CD14-positive monocyte (primary cell): ENCODE measurements at regions not wholly inside any gene's neighbourhood (a gene's known extent, or its start where the extent isn't known, plus 50 kb on each side); places are given as distances from the start of the nearest gene placed in this dataset.

Experiments used
- DNase-seq, 3 donors: peaks; one replicate each; pipeline ENCODE4 v3.0.0-alpha.2; 2011 to 2022
- H2AFZ ChIP-seq: 2 replicates; pipeline ENCODE4 v1.6.0; 2012; ENCODE audit warnings: mild to moderate bottlenecking, low read depth, low read length, inconsistent platforms; ENCODE audit not compliant: insufficient read depth, poor library complexity, severe bottlenecking
- H3K27ac ChIP-seq, 2 donors: 1 replicate in 1 of 2; 2 replicates in 1 of 2; pipeline ENCODE4 v1.5.1; 2012 to 2013; ENCODE audit warnings: low read length in 2 of 2, control low read depth in 1 of 2, inconsistent platforms in 1 of 2, low read depth in 1 of 2, mild to moderate bottlenecking in 1 of 2
- H3K27me3 ChIP-seq, 2 donors: one replicate each; pipeline versions ENCODE4 v1.6.0 to v1.6.1; 2011 to 2013; ENCODE audit warnings: low read length in 2 of 2; ENCODE audit not compliant: control insufficient read depth in 2 of 2, insufficient read depth in 2 of 2
- H3K36me3 ChIP-seq, 2 donors: replicated peaks in 1 of 2; 1 replicate in 1 of 2; 2 replicates in 1 of 2; pipeline versions ENCODE4 v1.5.1 to v1.6.1; 2012 to 2013; ENCODE audit warnings: low read length in 2 of 2, control low read depth in 1 of 2, inconsistent platforms in 1 of 2, mild to moderate bottlenecking in 1 of 2; ENCODE audit not compliant: insufficient read depth in 2 of 2, control insufficient read depth in 1 of 2
- H3K4me1 ChIP-seq, 2 donors: 1 replicate in 1 of 2; 2 replicates in 1 of 2; pipeline versions ENCODE4 v1.5.1 to v1.6.1; 2012 to 2013; ENCODE audit warnings: low read length in 2 of 2, control low read depth in 1 of 2, inconsistent platforms in 1 of 2, mild to moderate bottlenecking in 1 of 2, moderate library complexity in 1 of 2; ENCODE audit not compliant: insufficient read depth in 2 of 2, control insufficient read depth in 1 of 2
- H3K4me2 ChIP-seq: replicated peaks from 2 replicates; pipeline ENCODE3; 2012; ENCODE audit warnings: low read length, moderate library complexity, mild to moderate bottlenecking; ENCODE audit not compliant: poor library complexity, severe bottlenecking; ENCODE audit errors: extremely low read depth
- H3K4me3 ChIP-seq, 3 experiments: fragments of 200-600 bp in 1 of 3; sonication (generic) in 1 of 3; replicated peaks in 1 of 3; 1 replicate in 2 of 3; 2 replicates in 1 of 3; pipeline ENCODE4 v1.5.1; 2011 to 2013; ENCODE audit warnings: low read length in 3 of 3, mild to moderate bottlenecking in 3 of 3, control low read depth in 2 of 3, low read depth in 2 of 3, inconsistent platforms in 1 of 3, moderate library complexity in 1 of 3
- H3K79me2 ChIP-seq: 2 replicates; pipeline ENCODE4 v1.6.0; 2012; ENCODE audit warnings: mild to moderate bottlenecking, control low read depth, inconsistent platforms, low read length, moderate library complexity; ENCODE audit not compliant: insufficient read depth
- H3K9ac ChIP-seq: 2 replicates; pipeline ENCODE4 v1.6.0; 2017; ENCODE audit warnings: low read length, mild to moderate bottlenecking; ENCODE audit not compliant: insufficient read depth, poor library complexity, severe bottlenecking
- H3K9me3 ChIP-seq, 2 donors: replicated peaks in 1 of 2; 1 replicate in 1 of 2; 2 replicates in 1 of 2; pipeline versions ENCODE4 v1.5.1 to v1.6.1; 2012 to 2013; ENCODE audit warnings: low read length in 2 of 2, control low read depth in 1 of 2; ENCODE audit not compliant: control insufficient read depth in 1 of 2, insufficient read depth in 1 of 2
- H4K20me1 ChIP-seq: 2 replicates; pipeline ENCODE4 v1.6.0; 2012; ENCODE audit warnings: mild to moderate bottlenecking, low read length, control low read depth, moderate library complexity; ENCODE audit not compliant: insufficient read depth
- H3K27ac Mint-ChIP-seq, 7 donors: one replicate each; pipeline ENCODE4 v1.8.0; 2020; ENCODE audit warnings: mild to moderate bottlenecking in 7 of 7, mixed read lengths in 7 of 7, moderate library complexity in 6 of 7, inconsistent platforms in 2 of 7
- H3K27me3 Mint-ChIP-seq, 3 donors: one replicate each; pipeline ENCODE4 v1.8.0; 2021 to 2022; ENCODE audit warnings: low read depth in 3 of 3, mild to moderate bottlenecking in 3 of 3, mixed read lengths in 3 of 3, moderate library complexity in 3 of 3, inconsistent platforms in 1 of 3
- H3K36me3 Mint-ChIP-seq, 2 donors: one replicate each; pipeline ENCODE4 v1.8.0; 2020; ENCODE audit warnings: mixed read lengths in 2 of 2, inconsistent platforms in 1 of 2, mild to moderate bottlenecking in 1 of 2
- H3K4me1 Mint-ChIP-seq: one replicate; pipeline ENCODE4 v1.8.0; 2020; ENCODE audit warnings: mild to moderate bottlenecking, mixed read lengths
- H3K4me3 Mint-ChIP-seq, 2 donors: one replicate each; pipeline ENCODE4 v1.8.0; 2020; ENCODE audit warnings: mild to moderate bottlenecking in 2 of 2, mixed read lengths in 2 of 2, moderate library complexity in 1 of 2
- H3K9me3 Mint-ChIP-seq, 7 donors: one replicate each; pipeline ENCODE4 v1.8.0; 2020 to 2022; ENCODE audit warnings: mixed read lengths in 7 of 7, mild to moderate bottlenecking in 6 of 7, moderate library complexity in 6 of 7, inconsistent platforms in 2 of 7
- CTCF ChIP-seq: fragments of 200-600 bp; IDR thresholded peaks from one replicate; pipeline ENCODE4 v1.8.0; 2022; ENCODE audit warnings: antibody characterized with exemption, mild to moderate bottlenecking
- WGBS: methylation state at CpG from one replicate; pipeline ENCODE4 v1.1.5; 2013; ENCODE audit warnings: missing lambda C conversion rate; ENCODE audit not compliant: insufficient coverage; 5-methylcytosine and 5-hydroxymethylcytosine counted together
- intact Hi-C, 2 donors: fragments of 100-400 bp; cut with micrococcal nuclease; formaldehyde crosslinking; loops; one replicate each; pipeline versions ENCODE4 v1.15.0 to v1.15.1; 2023

GRCh38 chr2:235160281-235160810, 208.5 kb downstream of the SH3BP4 start:
- WGBS = 96% methylated on average over 3 of the region's 7 CpGs
- no peak for TF ChIP-seq CTCF

GRCh38 chr2:235161565-235161964, 209.7 kb downstream of the SH3BP4 start:
- Histone ChIP-seq H4K20me1 (no peaks in the 10 kb centered on the region), H3K79me2 (no peaks in the 10 kb centered on the region), H3K9me3 (no peaks in the 10 kb centered on the region), H3K4me2 (no peak overlapping the region), H2AFZ (no peak overlapping the region), H3K27me3 (no peaks in the 10 kb centered on the region), H3K36me3 (no peaks in the 10 kb centered on the region), H3K9ac (no peak overlapping the region), H3K27ac (no peak overlapping the region), H3K4me3 (no peak overlapping the region), H3K4me1 (no peaks in the 10 kb centered on the region)
- 84% methylated on average over 6 of the region's 8 CpGs for WGBS
- H3K36me3 Mint-ChIP-seq = no peaks in the 10 kb centered on the region
- DNase-seq = no peak
- intact Hi-C loops = no loop called here
- no peak for TF ChIP-seq CTCF
- no peak overlapping the region for H3K27ac Mint-ChIP-seq
- H3K4me3 Mint-ChIP-seq = no peak overlapping the region
- H3K4me1 Mint-ChIP-seq = no peaks in the 10 kb centered on the region
- H3K27me3 Mint-ChIP-seq = peaks cover 1 to 7% (median 4%) of the 10 kb centered on the region in 3 donors
- peaks cover 0 to 3% (median 2%) of the 10 kb centered on the region in 7 donors for H3K9me3 Mint-ChIP-seq

More at GRCh38 chr2:235160281-235160810, 208.5 kb downstream of the SH3BP4 start:
- Histone ChIP-seq H4K20me1 (no peaks in the 10 kb centered on the region), H3K27ac (no peak overlapping the region), H3K4me1 (no peaks in the 10 kb centered on the region), H3K79me2 (no peaks in the 10 kb centered on the region), H3K4me3 (no peak overlapping the region), H3K9ac (no peak overlapping the region), H3K4me2 (no peak overlapping the region), H3K36me3 (no peaks in the 10 kb centered on the region), H3K27me3 (no peaks in the 10 kb centered on the region), H2AFZ (no peak overlapping the region), H3K9me3 (no peaks in the 10 kb centered on the region)
- H3K27me3 Mint-ChIP-seq = peaks cover 1 to 3% (median 2%) of the 10 kb centered on the region in 3 donors
- no peak overlapping the region for H3K4me3 Mint-ChIP-seq
- no peaks in the 10 kb centered on the region for H3K36me3 Mint-ChIP-seq
- intact Hi-C loops = no loop called here
- no peaks in the 10 kb centered on the region for H3K4me1 Mint-ChIP-seq
- no peak for DNase-seq
- peaks cover 0 to 3% (median 2%) of the 10 kb centered on the region in 7 donors for H3K9me3 Mint-ChIP-seq
- H3K27ac Mint-ChIP-seq = no peak overlapping the region
